Mesenteric fat pad (tissue), 1 donor: ENCODE measurements at regions not wholly inside any gene's neighbourhood (a gene's known extent, or its start where the extent isn't known, plus 50 kb on each side); places are given as distances from the start of the nearest gene placed in this dataset.

ENCODE experiments used
- DNase-seq: peaks from one replicate; pipeline ENCODE4 v3.0.0-alpha.2; 2020; ENCODE audit warnings: low spot score
- donor health status: DM: yes; HTN: yes; CAD: no.

DNA sequence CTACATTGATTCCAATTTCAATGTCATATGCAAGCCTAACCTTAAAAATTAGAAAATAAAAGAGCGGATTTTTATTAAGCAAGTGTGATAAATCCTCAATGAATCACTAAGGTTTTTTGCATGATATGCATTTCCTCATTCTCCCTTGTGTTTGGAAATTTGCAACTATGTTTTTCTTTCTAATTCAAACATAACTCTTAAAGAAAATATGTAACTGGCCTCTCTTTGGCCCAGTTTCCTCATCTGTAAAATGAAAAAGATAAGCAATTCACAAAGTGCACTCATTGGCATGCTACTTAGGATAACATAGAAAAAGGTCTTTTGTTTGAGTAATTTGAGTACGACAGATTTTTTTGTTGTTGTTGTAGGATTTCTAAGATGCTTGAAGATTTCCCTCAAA lies 295.5 kb downstream of the CDH11 start:
- no peak for DNase-seq

GRCh38 chr16:64823481-64824075 lies 298.3 kb downstream of the CDH11 start:
- no peak for DNase-seq

GRCh38 chr16:64809876-64810629 lies 311.8 kb downstream of the CDH11 start:
- DNase-seq = no peak

- DNase-seq = no peak
These were observed 313.4 kb downstream of the CDH11 start for GRCh38 chr16:64808474-64808873.

DNA sequence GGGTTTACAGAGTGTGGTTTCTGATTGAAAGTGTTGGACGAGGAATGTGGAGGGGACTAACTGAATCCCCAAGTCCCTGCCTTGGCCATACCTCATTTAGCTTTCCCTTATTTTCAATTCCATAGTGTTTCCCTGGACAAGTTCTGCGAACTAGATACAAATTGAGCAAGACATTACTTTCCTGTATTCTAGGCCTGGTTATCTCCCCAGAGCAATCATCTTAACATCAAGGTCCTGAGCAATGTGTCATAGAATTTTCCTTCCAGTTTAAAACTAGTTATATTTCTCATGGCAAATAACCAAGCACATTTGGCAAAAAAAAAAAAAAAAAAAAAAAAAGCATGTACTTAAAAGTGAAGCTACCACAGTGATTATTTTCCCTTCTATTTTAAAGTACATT lies 330.1 kb downstream of the CDH11 start:
- no peak for DNase-seq

DNA sequence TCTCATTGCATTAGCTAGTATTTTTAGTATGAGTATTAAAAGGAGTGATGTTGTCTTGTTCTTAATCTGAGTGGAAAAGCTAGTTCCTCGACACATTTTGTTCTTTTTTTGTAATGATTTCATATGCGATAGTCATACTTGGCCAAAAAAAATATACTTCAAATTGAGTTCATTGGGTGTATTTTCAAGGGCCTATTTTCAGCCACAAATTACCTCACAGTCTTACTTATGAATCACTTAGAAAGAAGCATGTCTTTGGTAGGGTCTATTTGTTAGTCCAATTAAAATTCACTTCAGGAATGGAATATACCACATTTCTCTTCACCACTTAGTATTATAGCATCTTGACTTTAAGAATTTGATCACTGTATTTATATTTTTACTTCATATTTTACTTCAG lies 337.2 kb downstream of the CDH11 start:
- DNase-seq = no peak

- DNase-seq = no peak
These were observed 339.4 kb downstream of the CDH11 start for GRCh38 chr16:64782484-64782883.

GRCh38 chr16:64780445-64780844 lies 341.4 kb downstream of the CDH11 start:
- no peak for DNase-seq

DNA sequence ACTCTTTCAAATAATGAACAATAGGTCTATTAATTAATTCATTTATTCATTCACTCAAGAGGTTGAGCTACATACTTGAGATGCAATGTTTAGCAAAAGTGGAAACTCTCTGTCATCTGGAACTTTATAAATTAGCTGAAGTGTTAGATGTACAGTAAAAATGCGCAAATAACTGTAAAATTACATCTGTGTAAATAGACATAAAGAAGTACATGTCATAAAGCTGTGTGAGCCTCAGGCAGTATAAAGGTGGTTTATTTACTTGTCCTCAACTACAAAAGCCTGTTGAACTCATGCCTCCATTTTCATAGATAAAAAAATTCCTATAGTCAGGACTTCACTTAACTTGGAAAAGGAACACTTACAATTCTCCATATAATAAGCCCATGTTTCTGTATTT lies 343.1 kb downstream of the CDH11 start:
- DNase-seq = no peak

- DNase-seq = no peak
These were observed 348.2 kb downstream of the CDH11 start for GRCh38 chr16:64773638-64774037.

DNA sequence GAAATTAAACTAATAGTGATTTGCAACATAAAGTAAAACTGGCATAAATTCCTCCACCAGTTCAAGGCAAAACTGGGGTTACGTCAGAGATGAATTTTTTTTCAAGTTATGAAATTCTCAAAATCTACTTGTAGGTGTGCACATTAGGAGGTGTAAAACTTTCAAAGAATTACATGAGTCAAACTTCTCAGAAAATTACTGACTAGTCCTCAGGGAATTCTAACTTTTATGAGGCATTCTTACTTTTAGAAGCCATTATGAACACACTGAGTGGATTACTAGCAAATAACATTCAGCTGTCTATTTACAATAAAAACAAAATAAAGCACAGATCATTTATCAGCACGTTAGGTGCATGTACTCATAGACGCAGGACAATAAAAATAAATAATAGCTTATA lies 348.7 kb downstream of the CDH11 start:
- DNase-seq = no peak

GRCh38 chr16:64771273-64771672 lies 350.6 kb downstream of the CDH11 start:
- DNase-seq = no peak

GRCh38 chr16:64762211-64762610 lies 359.7 kb downstream of the CDH11 start:
- no peak for DNase-seq

- DNase-seq = no peak
These were observed 367.6 kb downstream of the CDH11 start for GRCh38 chr16:64754279-64754678.

DNA sequence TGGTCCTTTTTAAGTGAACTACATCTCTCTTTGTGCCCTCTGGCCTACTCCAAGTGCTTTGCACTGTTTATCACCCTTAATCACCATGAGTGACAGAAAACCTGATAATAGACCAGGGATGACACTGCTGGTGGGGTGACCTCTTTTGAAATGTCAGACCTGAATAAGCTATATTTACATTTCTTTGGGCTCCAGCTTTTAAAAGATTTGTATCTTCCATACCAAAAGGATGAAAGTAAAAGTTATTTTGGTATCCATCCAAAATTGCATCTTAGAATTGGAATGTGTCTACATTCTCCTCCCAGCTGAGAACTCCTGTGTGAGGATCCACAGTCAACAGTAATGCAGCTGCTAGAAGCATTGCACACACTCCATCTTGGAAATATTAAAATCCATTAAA lies 370.0 kb downstream of the CDH11 start:
- no peak for DNase-seq

- DNase-seq = no peak
These were observed 372.5 kb downstream of the CDH11 start for GRCh38 chr16:64749346-64749745.

- no peak for DNase-seq
These were observed 376.5 kb downstream of the CDH11 start for GRCh38 chr16:64745258-64745930.

DNA sequence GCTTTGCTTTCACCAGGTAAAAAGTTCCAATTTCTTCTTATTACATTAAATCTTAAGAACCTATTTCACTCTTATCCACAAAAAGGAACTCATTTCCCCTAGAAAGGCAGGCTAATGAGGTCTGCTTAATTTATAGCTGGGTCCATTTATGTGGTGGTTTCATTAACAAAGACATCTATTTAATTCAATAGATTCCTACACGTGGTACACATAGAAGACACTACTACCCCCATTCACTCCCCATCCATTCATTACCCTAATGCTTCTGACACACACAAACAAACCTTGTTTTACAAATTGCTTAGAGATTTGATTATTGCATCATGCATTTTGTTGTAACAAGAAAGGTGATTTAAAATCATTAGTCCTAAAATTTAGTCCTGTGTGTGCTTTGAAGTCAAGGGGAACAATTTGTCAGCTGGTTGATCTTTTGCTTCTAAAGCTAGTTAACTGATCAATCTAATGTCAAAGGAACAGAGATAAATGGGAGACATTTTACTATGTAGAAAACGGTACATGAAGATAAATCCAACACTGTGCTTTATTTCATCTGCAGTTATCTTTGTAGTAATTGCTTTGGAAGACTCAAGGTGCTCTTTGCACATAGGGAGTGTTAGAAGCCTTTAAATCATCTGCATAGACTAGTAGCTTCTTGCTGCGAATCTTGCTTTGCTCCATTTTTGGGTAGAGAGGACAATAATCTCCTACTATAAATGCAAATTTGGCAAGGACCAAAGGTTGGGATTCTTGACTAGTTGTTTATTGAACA lies 379.2 kb downstream of the CDH11 start:
- no peak for DNase-seq

DNA sequence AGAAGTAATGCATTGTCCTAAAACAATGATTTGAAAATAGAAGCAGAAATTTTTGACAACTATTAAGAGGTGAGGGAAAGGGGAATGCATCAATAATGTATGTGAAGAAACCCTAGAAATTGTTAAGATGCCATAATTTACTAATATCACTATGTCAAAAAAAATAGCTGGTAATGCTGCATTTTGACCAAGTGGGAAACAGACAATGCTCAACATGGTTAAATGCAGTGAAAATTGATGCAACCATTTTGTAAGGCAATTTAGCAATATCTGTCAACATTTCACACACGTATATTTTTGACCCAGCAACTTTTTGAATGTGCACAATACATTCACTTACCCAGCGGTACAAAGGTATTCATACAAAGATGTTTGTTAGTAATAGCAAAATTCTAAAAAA lies 381.6 kb downstream of the CDH11 start:
- DNase-seq = no peak

DNA sequence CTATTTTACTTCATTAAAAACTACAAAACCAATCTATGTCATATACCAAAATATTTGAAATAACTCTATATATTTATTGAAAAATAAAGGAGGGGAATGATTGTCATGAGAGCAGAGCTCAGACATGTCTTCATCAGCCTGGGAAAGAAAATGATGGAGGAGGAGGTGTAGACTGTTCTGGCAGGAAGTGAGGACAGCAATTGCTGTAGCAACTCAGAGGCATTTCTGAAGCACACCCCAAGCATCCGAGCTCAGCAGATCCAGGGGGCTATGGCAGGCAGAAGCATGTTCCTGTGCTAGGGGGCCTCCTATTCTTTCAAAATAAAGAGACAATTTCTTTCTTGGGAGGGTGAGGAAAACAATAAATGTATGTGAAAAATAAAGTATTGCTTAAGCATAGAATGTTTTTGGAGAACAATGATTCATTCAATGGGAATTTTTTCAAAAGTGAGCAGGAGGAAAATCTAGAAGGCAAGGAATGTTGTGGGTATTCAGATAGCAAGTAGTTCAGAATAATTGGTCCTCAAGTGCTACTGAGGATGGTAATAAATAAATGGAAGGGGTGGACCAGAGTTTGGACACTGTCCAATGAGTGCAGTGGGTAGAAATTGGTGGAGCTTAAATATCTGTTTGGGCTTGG lies 383.4 kb downstream of the CDH11 start:
- DNase-seq = no peak

DNA sequence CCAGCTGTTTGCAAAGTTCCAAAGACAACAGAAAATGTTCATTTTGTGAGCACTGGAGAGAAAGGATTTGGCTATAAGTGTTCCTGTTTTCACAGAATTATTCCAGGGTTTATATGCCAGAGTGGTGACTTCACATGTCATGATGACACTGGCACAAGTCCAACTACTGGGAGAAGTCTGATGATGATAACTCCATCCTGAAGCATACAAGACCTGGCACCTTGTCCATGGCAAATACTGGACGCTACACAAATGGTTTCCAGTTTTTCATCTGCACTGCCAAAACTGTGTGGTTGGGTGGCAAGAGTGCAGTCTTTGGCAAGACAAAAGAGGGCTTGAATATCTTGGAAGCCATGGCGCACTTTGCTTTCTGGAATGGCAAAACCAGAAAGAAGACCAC lies 385.0 kb downstream of the CDH11 start:
- DNase-seq = no peak
